Stimulated activated effector memory CD8-positive, alpha-beta T cell treated with anti-CD3 and anti-CD28 coated beads, Interleukin-12 subunit alpha, Interleukin-12 subunit beta, amount 100 ng/mL, for 72 hours (primary cell): ENCODE measurements at regions not wholly inside any gene's neighbourhood (a gene's known extent, or its start where the extent isn't known, plus 50 kb on each side); places are given as distances from the start of the nearest gene placed in this dataset.

ENCODE experiments used
- ATAC-seq: fragments of 150-1000 bp; cut with Tn5 transposase; 2 replicates; pipeline ENCODE4 v1.10.0; 2021
- DNase-seq, 2 donors: peaks; one replicate each; pipeline ENCODE4 v3.0.0; 2021 to 2022; ENCODE audit warnings: low spot score in 2 of 2
- H3K27ac Mint-ChIP-seq: one replicate; pipeline ENCODE4 v1.8.0; 2022; ENCODE audit warnings: mild to moderate bottlenecking, mixed read lengths
- H3K36me3 Mint-ChIP-seq: one replicate; pipeline ENCODE4 v1.8.0; 2022; ENCODE audit warnings: mild to moderate bottlenecking, mixed read lengths
- H3K4me1 Mint-ChIP-seq: one replicate; pipeline ENCODE4 v1.8.0; 2022; ENCODE audit warnings: mixed read lengths
- H3K4me3 Mint-ChIP-seq: one replicate; pipeline ENCODE4 v1.8.0; 2022; ENCODE audit warnings: mild to moderate bottlenecking, mixed read lengths
- H3K9me3 Mint-ChIP-seq: one replicate; pipeline ENCODE4 v1.8.0; 2022; ENCODE audit warnings: mixed read lengths

DNA sequence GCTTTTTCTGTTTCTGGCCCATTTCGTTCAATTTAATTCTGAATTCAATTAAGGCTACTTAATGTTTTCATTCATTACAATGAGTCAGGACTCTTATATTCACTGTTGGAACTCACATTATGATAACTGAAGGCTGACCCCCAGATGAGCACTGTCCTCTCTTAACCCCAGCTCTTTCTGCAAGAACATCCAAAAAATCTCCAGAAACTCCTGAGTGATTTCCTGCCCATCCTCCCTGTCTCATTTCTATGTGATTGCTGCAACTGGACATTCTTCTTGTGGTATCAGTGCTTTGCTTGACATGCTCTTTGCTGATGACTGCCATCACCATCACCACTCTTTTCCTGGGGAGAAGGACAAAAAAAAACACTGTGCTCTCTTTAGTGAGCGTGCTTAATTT lies 240.3 kb downstream of the SPRY2 start:
- ATAC-seq (no peak), DNase-seq (no peak)
- H3K36me3 Mint-ChIP-seq, result no peaks in the 10 kb centered on the region
- H3K4me3 Mint-ChIP-seq, result no peak overlapping the region
- no peaks in the 10 kb centered on the region for H3K9me3 Mint-ChIP-seq
- no peaks in the 10 kb centered on the region for H3K4me1 Mint-ChIP-seq
- no peak overlapping the region for H3K27ac Mint-ChIP-seq

DNA sequence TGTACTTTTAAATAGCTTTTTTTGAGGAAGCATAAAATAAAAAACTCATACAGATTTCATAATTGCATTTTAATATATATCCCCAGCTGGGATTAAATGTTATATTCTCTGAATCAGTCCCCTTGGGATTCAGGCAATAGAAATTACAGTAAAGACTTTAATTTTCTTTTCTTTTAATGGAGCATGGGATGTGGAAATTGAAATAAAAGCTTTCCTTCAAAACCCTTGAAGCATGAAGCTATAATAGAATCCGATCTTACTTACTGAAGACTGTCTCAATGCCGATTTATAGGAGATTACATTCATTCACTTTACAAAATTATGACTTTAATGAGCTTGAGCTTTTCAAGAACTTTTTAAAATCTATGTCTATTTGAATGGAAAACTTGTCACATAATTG lies 243.4 kb downstream of the SPRY2 start:
- Mint-ChIP-seq H3K36me3 (no peaks in the 10 kb centered on the region), H3K27ac (no peak overlapping the region), H3K4me1 (no peaks in the 10 kb centered on the region), H3K9me3 (no peaks in the 10 kb centered on the region), H3K4me3 (no peak overlapping the region)
- no peak for ATAC-seq
- DNase-seq, result no peak

DNA sequence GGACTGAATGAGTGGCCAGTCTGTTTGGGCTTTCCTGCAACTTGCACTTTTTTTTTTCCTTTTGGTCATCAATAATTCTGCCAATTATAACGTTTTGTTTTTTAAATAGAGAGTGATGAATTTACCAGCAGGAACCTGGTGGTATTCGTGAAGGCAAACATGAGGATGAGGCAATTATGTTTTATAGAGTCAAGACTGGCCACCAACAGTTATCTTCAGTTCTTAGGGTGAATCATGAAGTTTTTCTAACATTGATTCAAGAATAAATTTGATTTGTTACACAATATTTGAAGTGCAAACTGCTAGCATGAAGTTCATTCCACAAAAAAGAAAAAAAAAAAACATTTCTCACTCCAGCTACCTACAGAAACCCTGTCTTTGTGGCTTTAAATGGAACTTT lies 244.5 kb downstream of the SPRY2 start:
- no peaks in the 10 kb centered on the region for H3K36me3 Mint-ChIP-seq
- ATAC-seq (no peak), DNase-seq (no peak)
- H3K27ac Mint-ChIP-seq, result no peak overlapping the region
- H3K4me1 Mint-ChIP-seq, result no peaks in the 10 kb centered on the region
- H3K9me3 Mint-ChIP-seq, result no peaks in the 10 kb centered on the region
- no peak overlapping the region for H3K4me3 Mint-ChIP-seq

DNA sequence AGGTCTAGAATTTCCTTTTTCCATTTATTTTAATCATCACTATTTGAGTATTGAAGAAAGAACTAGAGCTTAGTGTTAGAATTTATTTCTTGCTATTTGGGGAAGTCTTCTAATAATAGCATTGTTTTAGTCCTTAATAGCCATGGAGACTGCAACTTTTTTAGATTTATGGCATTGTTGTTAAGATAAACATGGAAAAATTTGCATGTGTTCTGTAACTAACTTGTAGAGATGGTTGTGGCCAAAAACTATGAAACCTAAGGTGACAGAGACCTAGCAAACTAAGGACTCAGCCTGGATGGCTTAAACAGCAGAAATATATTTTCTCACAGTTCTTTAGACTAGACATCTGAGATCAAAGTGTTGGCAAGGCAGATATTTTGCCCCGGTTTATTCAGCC lies 246.4 kb downstream of the SPRY2 start:
- no peaks in the 10 kb centered on the region for H3K36me3 Mint-ChIP-seq
- peaks cover 4% of the 10 kb centered on the region for H3K9me3 Mint-ChIP-seq
- no peak overlapping the region for H3K4me3 Mint-ChIP-seq
- ATAC-seq (no peak), DNase-seq (no peak)
- no peak overlapping the region for H3K27ac Mint-ChIP-seq
- H3K4me1 Mint-ChIP-seq, result no peaks in the 10 kb centered on the region

DNA sequence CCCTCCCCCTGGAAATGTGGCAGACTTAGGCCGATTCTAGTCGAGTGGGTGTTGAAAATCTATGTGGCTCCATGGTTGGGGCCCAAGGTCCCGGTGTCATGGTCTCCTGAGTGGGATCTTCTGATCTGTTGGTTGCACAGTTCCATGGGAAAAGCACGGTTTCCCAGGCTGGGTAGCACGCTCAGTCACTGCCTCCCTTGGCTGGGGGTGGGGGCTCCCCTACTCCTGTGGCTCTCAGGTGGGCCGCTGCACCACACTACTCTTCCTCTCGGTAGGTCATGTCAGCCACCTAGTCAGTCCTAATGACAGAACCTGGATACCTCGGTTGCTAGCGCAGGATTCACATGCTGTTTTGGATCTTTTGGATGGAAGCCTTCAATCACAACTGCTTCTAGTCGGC lies 247.0 kb downstream of the SPRY2 start:
- Mint-ChIP-seq H3K27ac (no peak overlapping the region), H3K4me3 (no peak overlapping the region), H3K4me1 (no peaks in the 10 kb centered on the region), H3K36me3 (no peaks in the 10 kb centered on the region), H3K9me3 (peaks cover 4% of the 10 kb centered on the region)
- ATAC-seq (no peak), DNase-seq (no peak)

DNA sequence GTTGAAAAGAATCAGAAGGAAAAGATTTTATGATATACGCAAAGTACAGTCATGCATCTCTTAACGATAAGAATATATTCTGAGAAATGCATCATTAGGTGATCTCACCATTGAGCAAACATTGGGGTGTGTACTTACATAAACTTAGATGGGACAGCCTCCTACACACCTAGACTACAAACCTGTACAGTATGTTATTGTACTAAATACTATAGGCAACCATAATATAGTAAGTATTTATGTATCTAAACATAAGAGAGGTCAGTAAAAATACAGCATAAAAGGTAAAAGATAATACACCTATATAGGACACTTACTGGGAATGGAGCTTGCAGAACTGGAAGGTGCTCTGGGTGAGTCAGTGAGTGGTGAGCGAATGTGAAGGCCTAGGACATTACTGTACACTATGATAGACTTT lies 254.6 kb downstream of the SPRY2 start:
- Mint-ChIP-seq H3K4me1 (no peaks in the 10 kb centered on the region), H3K27ac (no peak overlapping the region), H3K36me3 (no peaks in the 10 kb centered on the region), H3K9me3 (peaks cover 4% of the 10 kb centered on the region), H3K4me3 (no peak overlapping the region)
- ATAC-seq (no peak), DNase-seq (no peak)

DNA sequence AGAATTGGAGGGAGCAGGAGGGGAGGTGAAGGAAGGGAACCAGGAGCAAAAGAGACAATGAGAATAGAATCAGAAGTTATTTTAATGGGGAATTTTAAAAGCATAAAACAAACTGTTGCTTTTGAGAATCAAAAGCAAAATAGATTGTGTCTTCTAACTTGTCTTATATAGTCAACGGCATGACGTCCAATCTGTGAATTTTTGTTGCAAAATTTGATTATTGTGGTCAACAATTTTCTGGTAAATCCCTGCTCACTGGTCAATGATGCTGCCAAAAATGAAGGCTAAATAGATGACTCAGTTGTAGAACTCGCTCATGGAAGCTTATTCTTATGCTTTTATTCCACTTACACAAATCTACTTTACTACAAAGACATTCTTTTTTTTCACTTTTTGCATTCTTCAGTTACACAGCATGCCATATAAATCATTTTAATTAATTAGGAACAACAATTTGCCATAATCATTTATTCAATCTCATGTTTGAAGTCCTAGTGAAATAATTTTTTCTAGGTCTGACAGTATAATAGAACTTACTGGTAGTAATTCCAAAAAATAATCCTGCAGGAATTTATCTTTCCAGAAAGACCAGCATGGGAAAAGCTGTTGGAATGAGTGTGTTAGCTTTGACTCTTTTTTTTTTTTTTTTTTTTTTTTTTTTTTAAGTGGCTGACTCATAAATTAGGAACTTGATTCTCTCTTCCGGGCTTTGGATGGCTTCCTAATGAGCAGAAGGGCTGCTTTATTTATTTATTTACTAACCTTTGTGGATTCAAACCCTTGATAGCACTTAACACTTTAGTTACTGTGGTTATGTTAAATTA lies 256.9 kb downstream of the SPRY2 start:
- no peaks in the 10 kb centered on the region for H3K4me1 Mint-ChIP-seq
- no peak for DNase-seq
- no peaks in the 10 kb centered on the region for H3K9me3 Mint-ChIP-seq
- no peaks in the 10 kb centered on the region for H3K36me3 Mint-ChIP-seq
- H3K4me3 Mint-ChIP-seq, result no peak overlapping the region
- no peak overlapping the region for H3K27ac Mint-ChIP-seq
- no peak for ATAC-seq

DNA sequence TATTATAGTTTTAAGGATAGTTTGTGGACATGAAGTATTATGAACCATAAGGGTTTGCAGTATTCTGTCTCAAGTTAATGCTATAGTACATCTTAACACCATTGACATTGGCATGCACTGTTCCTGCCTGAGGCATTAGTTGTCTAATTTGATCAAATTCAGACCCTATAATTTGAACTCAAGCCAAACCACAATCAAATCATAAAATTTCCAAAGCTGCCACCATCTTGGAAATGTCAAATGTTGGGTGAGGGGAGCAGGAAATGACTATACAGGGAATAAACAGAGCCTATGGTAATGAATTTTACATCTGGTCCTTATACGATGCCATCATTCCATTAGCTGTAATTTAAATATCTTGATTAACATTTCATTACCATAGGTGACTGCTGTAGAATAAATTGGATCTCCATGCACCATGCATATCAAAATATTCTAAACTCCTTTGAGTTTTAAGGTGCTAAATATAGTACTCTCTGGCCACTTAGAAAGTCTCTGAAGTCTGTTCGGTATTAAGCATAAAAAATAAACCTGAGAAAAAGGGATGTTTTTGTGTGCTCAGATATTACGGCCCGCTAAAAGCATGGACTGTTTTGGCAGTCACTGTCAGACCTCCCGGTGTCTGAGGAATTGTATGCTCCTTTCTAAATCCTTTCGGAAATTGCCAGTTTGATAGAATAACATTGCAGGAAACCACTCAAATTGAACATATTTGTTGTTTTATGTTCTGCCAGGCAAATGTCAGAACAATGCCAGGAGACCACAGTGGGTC lies 257.7 kb downstream of the SPRY2 start:
- DNase-seq (no peak), ATAC-seq (no peak)
- Mint-ChIP-seq H3K27ac (no peak overlapping the region), H3K4me3 (no peak overlapping the region), H3K4me1 (no peaks in the 10 kb centered on the region), H3K9me3 (no peaks in the 10 kb centered on the region), H3K36me3 (no peaks in the 10 kb centered on the region)

DNA sequence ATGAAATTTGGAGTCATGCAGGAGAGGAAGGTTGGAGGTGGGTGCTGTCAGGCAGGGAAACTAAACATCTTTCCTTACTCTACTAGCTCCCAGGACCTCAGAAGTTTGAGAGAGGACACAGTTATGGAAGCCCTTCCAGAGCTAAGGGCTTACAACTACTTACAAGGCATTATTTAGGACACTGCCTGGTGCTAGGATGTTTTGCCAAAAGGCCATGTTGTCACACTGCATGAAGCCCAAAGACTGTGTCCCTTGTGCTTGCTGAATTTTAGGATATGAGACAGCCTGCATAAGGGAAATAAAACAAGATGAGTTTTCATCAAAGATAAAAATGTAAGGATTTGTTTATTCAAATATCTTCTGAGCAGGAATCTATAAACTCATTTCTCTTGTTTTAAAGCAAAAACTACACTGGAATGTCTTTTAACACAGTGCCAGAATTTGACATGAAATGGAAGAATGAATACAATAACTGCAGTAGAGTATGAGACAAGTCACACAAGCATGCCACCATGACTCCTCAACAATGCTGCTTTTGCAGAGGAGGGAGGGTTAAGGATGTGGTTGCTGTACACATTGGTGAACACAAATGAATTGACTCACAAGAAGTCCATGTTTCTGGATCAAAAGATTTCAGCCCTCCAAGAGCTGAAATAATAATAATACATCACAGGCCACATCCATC lies 258.4 kb downstream of the SPRY2 start:
- Mint-ChIP-seq H3K9me3 (peaks cover under 1% of the 10 kb centered on the region), H3K4me3 (no peak overlapping the region), H3K36me3 (no peaks in the 10 kb centered on the region), H3K27ac (no peak overlapping the region), H3K4me1 (no peaks in the 10 kb centered on the region)
- DNase-seq (no peak), ATAC-seq (no peak)

DNA sequence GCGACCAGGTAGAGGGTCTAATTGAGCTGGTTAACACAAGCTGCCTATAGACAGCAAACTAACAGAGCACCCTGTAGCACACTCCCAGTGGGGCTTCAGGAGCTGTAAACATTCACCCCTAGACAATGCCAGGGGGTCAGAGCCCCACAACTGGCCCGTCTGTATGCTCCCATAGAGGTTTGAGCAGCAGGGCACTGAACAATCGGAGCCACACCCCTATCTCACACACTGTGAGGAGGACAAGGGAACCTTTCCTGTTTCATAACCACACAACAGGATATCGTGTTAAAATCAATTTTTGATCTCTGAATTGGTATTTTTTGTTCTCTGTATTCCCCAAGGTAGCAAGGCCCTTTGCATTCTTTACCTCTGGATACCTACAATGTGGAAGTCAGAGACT lies 266.1 kb downstream of the SPRY2 start:
- DNase-seq, result no peak
- H3K4me3 Mint-ChIP-seq, result no peak overlapping the region
- H3K36me3 Mint-ChIP-seq, result no peaks in the 10 kb centered on the region
- ATAC-seq, result no peak
- no peaks in the 10 kb centered on the region for H3K4me1 Mint-ChIP-seq
- H3K9me3 Mint-ChIP-seq, result peaks cover 7% of the 10 kb centered on the region
- no peak overlapping the region for H3K27ac Mint-ChIP-seq

DNA sequence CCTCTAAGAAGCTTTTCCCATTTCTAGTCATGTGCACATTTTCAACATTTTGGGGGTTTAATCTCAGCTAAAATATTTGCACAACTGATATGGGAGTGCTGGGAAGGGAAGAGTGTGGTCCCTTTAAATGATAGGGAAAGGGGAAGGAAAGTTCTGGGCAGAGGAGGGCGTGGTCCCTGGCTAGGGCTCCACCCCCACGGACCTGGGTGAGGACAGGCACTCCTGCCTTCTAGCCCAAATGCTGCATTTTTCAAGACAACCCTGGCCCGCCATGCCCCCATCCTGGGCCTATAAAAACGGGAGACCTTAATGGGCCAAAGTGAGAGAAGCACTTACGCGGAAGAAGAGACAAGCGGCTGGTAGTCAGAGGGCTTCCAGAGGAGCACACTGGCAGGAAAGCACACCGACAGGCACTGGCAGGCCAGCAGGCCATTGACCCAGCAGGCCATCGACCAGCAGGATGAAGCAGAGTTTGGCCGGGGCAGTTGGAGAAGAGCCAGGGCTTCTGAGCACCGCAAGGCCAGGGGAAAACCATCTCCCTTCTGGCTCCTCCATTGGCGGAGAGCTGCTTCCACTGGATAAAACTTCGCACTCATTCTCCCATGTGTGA lies 266.7 kb downstream of the SPRY2 start:
- DNase-seq (no peak), ATAC-seq (no peak)
- peaks cover 7% of the 10 kb centered on the region for H3K9me3 Mint-ChIP-seq
- H3K4me3 Mint-ChIP-seq, result no peak overlapping the region
- H3K27ac Mint-ChIP-seq, result no peak overlapping the region
- H3K36me3 Mint-ChIP-seq, result no peaks in the 10 kb centered on the region
- no peaks in the 10 kb centered on the region for H3K4me1 Mint-ChIP-seq

DNA sequence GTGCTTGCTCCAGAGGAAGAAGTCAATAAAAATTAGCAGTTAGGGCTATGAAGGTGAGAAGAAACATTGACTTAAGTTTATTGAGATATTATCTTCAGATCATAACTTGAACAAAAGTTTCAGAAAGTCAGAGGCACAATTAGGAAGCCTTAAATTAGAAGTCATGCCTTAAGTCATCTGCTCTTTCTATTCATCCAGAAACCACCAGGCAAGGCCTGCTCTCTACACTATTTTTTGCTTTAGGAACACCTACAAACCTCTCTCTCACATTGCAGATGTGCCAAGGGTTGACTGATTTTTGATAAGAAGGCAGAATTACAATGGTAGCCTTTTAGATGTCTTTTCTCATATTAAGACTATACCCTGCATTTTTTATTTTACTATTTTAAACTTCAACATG lies 268.7 kb downstream of the SPRY2 start:
- H3K36me3 Mint-ChIP-seq, result no peaks in the 10 kb centered on the region
- H3K4me1 Mint-ChIP-seq, result no peaks in the 10 kb centered on the region
- DNase-seq (no peak), ATAC-seq (no peak)
- H3K4me3 Mint-ChIP-seq, result no peak overlapping the region
- H3K9me3 Mint-ChIP-seq, result peaks cover 3% of the 10 kb centered on the region
- no peak overlapping the region for H3K27ac Mint-ChIP-seq

DNA sequence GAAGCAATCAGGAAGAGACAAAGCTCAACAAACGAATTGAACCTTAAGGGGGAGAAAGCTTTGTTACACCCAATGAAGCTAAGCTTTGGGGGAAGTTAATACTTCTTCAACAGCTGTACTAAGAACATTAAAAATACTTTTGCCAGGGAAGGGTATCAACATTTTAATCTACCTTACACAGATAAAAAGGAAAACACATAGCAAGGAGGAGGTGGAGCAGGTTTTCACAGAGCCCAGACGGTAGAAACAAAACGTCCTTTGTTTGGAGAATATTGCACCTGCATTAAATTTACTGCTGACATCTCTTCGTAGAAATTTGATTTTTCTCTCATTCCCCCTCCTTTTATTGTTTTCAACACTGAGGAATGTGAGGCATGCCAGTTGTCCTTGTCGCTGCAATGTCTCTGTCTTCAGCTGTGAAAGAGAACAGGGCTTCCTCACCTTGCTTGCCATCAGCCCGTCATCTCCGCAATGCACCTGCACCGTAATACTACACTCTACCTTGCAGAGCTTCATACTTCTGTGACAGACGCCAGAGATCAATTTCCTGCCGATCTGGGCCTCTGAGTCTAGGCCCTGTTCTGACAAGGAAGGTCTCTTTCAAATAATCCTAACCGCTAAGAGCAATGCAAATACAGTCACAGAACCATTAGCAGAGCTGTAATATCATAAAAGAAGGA lies 270.8 kb downstream of the SPRY2 start:
- Mint-ChIP-seq H3K27ac (no peak overlapping the region), H3K4me1 (no peaks in the 10 kb centered on the region), H3K4me3 (no peak overlapping the region), H3K36me3 (no peaks in the 10 kb centered on the region), H3K9me3 (peaks cover 5% of the 10 kb centered on the region)
- ATAC-seq (no peak), DNase-seq (no peak)

DNA sequence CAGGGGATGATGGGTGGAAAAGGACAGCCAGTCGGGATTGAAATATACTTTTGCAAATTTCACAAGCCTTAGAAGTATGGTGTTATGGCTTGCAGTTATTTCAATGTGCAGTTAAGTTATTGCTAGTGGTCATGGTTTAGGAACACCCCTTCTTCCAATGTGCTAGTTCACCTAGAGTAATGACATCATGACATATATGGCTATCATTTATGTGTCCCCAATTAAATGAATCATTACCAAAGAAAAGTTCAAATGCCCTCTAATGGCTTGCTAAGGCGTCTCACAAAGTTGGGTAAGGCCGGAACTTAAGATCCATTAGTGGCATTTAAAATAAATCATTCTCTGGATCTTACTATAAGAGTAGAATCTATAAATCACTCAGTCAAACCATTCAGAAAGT lies 271.6 kb downstream of the SPRY2 start:
- ATAC-seq, result no peak
- Mint-ChIP-seq H3K36me3 (no peaks in the 10 kb centered on the region), H3K9me3 (peaks cover 5% of the 10 kb centered on the region), H3K27ac (no peak overlapping the region), H3K4me1 (no peaks in the 10 kb centered on the region), H3K4me3 (no peak overlapping the region)
- DNase-seq, result no peak

DNA sequence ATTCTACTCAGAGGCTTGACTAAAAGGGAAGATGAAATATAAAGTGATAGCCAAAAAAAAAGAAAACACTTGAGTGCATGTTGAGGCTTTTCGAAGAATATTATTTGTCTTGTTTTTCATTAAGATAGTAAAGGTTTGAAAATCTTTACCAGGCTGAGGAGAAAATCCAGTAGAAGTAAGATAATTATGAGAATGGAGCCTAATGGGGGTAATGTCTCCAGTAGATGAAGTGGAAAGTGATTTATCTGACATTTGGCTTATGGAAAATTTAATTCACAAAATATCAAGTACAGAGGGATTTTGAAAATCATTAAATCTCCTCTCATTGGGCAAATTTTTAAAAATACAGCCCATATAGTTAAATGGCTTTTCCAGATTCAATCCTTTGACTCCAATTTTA lies 274.9 kb downstream of the SPRY2 start:
- Mint-ChIP-seq H3K36me3 (no peaks in the 10 kb centered on the region), H3K4me1 (no peaks in the 10 kb centered on the region), H3K4me3 (no peak overlapping the region), H3K9me3 (peaks cover 6% of the 10 kb centered on the region), H3K27ac (no peak overlapping the region)
- ATAC-seq (no peak), DNase-seq (no peak)
